ENCODE measurements at regions not wholly inside any gene's neighbourhood (a gene's known extent, or its start where the extent isn't known, plus 50 kb on each side); places are given as distances from the start of the nearest gene placed in this dataset.
A peak's percentile ranks its signal among the peaks of the same experiment; 100 is the strongest.

DNA sequence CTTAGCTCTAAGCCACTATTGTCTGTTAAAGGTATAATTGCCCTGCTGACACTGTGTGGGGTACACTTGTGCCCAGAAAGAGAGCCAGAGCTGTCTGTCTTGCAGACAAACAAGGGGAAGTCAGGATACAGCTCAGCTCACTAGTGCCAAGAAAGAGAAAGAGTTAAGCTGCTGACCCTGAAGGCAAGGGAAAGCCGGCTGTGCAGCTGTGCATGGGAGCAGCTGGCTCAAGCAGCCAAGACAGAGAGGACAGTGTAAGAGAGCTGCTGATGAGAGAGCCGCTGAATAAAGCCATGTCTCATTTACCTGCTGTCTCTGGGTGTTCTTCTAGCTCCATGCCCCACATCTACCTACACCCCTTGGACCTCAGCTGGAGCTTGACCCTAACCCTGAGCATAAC lies 428.1 kb upstream of the NAALADL2 start:
- Histone ChIP-seq H3K4me3 (no peak overlapping the region), H3K36me3 (no peaks in the 10 kb centered on the region), H3K4me1 (peaks cover 0 to under 1% of the 10 kb centered on the region in 2 donors), H3K27me3 (no peaks in the 10 kb centered on the region), H3K9me3 (no peaks in the 10 kb centered on the region), H3K27ac (no peak overlapping the region)
- no peak for TF ChIP-seq POLR2A (IDR thresholded peaks at IDR 0.05)
- DNase-seq = no peak
- intact Hi-C loops (cut with DNase I; ENCODE audit: low total_unique reads) = no loop called here
- no peak for ATAC-seq
- in situ Hi-C loops (cut with MboI; ENCODE audit: low sequenced_read_pairs in 4 of 4) = no loop called here

DNA sequence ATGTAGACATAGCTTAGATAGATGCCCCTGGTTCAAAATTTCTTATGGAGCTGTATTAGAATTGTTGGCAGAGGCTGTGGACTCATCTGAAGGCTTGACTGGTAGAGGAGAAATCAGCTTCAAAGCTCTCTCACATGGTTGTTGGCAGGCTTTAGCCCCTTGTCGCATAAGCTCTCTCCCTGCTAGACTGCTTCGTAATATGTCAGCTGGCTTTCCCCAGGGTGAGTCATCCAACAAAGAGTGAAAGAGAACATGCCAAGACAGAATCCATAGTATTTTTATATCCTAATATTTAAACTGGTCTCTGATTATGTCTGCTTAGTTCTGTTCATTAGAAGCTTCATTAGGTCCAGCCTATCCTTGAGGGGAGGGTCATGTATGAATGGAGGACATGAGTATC lies 427.4 kb upstream of the NAALADL2 start:
- Histone ChIP-seq H3K4me3 (no peak overlapping the region), H3K9me3 (no peaks in the 10 kb centered on the region), H3K27me3 (no peaks in the 10 kb centered on the region), H3K4me1 (peaks cover 0 to 7% of the 10 kb centered on the region in 2 donors), H3K27ac (no peak overlapping the region), H3K36me3 (no peaks in the 10 kb centered on the region)
- intact Hi-C loops (cut with DNase I; ENCODE audit: low total_unique reads) = no loop called here
- no peak for ATAC-seq
- in situ Hi-C loops (cut with MboI; ENCODE audit: low sequenced_read_pairs in 4 of 4) = no loop called here
- no peak for DNase-seq
- no peak for TF ChIP-seq POLR2A (IDR thresholded peaks at IDR 0.05)
- TF ChIP-seq, protein P1, sequence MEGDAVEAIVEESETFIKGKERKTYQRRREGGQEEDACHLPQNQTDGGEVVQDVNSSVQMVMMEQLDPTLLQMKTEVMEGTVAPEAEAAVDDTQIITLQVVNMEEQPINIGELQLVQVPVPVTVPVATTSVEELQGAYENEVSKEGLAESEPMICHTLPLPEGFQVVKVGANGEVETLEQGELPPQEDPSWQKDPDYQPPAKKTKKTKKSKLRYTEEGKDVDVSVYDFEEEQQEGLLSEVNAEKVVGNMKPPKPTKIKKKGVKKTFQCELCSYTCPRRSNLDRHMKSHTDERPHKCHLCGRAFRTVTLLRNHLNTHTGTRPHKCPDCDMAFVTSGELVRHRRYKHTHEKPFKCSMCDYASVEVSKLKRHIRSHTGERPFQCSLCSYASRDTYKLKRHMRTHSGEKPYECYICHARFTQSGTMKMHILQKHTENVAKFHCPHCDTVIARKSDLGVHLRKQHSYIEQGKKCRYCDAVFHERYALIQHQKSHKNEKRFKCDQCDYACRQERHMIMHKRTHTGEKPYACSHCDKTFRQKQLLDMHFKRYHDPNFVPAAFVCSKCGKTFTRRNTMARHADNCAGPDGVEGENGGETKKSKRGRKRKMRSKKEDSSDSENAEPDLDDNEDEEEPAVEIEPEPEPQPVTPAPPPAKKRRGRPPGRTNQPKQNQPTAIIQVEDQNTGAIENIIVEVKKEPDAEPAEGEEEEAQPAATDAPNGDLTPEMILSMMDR (IDR thresholded peaks at IDR 0.05 in 4 of 5, conservative IDR thresholded peaks at IDR 0.05 in 1 of 5) = no peak

DNA sequence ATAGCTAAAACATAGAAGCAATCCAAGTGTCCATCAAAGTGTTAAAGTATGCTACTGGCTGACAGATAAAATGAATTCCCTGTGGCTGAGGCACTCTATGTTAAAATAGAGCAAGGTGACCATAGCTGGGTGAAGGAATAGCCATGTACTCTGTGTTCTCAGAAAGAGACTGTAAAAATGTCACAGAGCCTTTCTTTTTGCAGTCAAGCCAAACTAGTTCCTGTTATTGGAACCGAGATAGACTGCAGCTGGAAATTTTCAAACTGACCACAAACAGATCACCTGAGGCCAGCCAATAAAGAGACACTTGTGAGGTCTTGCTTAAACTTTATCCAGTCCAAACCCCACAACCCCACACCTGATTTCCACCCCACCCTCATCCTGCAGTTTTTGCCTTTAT lies 422.8 kb upstream of the NAALADL2 start:
- in situ Hi-C loops (cut with MboI; ENCODE audit: low sequenced_read_pairs in 4 of 4) (no loop called here), intact Hi-C loops (cut with DNase I; ENCODE audit: low total_unique reads) (no loop called here)
- no peak overlapping the region for H3K4me3 ChIP-seq
- ATAC-seq (no peak), DNase-seq (no peak)
- peak overlapping the region in 3 of 4 donors; percentile 27 to 44 (median 42) for H3K27ac ChIP-seq
- no peaks in the 10 kb centered on the region for H3K36me3 ChIP-seq
- peaks cover 13% of the 10 kb centered on the region in 2 donors for H3K4me1 ChIP-seq
- no peaks in the 10 kb centered on the region for H3K27me3 ChIP-seq
- no peaks in the 10 kb centered on the region for H3K9me3 ChIP-seq
- TF ChIP-seq, protein P1 (IDR thresholded peaks at IDR 0.05 in 4 of 5, conservative IDR thresholded peaks at IDR 0.05 in 1 of 5) = no peak
- TF ChIP-seq POLR2A (IDR thresholded peaks at IDR 0.05) = no peak

DNA sequence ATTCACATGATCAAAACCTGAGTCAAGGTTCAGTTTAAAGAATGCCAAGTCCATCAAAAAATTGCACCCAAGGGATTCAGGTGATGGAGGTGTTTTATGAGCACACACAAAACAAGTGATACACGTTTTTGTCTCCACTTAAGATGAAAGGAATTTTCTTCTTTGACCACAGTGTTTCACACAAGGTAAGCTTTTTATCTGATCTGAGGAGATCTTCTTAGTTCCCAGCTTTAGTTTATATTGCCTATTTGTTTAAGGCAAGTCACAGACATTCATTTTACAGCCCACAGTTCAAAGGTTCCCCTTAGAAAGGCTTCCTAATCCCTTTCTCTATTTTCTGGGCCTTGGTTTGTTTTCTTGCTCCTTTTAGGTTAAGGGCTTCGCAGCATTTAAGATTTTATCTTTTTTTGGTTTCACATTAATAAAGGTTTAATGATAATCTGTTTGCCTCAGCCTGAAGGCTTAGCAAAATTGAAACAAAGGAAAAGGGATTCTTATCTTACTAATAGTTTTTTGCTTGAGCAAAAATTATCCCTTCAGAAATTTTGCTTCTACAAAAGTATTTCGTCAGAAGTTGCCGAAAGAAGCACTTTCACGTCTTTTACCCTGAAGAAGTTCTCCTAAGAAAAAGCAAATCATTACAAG lies 420.5 kb upstream of the NAALADL2 start:
- Histone ChIP-seq H3K27me3 (no peaks in the 10 kb centered on the region), H3K4me3 (peak overlapping the region; percentile 68 to 90 (median 78)), H3K4me1 (peaks cover 25 to 28% of the 10 kb centered on the region in 2 donors), H3K9me3 (no peaks in the 10 kb centered on the region), H3K27ac (peak overlapping the region; percentile 83 to 96 (median 95)), H3K36me3 (no peaks in the 10 kb centered on the region)
- TF ChIP-seq POLR2A (IDR thresholded peaks at IDR 0.05) = no peak
- TF ChIP-seq, protein P1 (IDR thresholded peaks at IDR 0.05 in 4 of 5, conservative IDR thresholded peaks at IDR 0.05 in 1 of 5) = no peak
- intact Hi-C loops (cut with DNase I; ENCODE audit: low total_unique reads) (no loop called here), in situ Hi-C loops (cut with MboI; ENCODE audit: low sequenced_read_pairs in 4 of 4) (no loop called here)
- DNase-seq = no peak
- ATAC-seq = no peak

DNA sequence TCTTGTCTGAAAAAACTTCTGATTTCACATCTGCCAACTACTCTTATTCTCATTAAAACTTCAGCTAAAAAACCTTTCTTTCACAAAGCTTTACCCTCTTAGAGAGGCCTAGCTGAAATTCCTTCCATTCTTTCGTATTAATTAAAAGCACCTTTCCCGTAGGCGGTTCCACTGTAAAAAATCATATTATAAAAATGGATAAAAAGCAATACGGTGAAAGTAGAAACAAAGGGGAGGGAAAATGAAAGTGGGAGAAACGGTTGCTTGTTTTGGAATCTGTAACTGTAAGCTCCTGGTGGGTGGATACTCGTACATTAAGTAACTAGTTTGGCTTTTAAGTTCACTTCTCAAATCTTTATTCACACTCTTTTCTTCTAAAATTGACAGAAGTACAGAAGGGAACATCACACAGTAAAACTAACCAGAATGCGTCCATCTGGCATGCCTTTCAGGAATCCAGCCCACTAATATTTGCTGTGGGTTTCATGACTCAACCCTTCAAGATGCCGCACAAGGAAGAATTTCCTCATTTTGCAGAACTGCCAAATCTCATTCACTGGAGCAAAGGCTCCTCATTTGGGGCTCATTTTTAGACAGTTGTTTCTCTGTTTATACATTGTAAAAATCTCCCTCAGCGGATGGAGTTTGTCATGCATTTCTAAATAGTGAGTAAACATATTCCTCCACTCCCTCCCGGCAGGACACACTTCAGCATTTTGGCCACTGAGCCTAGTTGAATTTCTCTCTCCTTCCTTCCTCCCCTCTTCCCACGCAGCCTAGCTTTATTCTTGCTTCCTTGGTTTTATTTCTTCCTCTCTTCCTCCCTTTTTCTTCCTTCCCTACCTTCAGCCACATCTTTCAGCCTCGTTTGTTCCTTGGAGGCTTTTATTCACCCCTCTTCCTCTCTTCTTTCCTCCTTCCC lies 419.5 kb upstream of the NAALADL2 start:
- peak in 1 of 2 donors; percentile 19 for DNase-seq
- TF ChIP-seq POLR2A (IDR thresholded peaks at IDR 0.05) = no peak
- TF ChIP-seq, protein P1 (IDR thresholded peaks at IDR 0.05 in 4 of 5, conservative IDR thresholded peaks at IDR 0.05 in 1 of 5) = no peak
- Histone ChIP-seq H3K9me3 (no peaks in the 10 kb centered on the region), H3K36me3 (no peaks in the 10 kb centered on the region), H3K4me1 (peaks cover 30 to 33% of the 10 kb centered on the region in 2 donors), H3K27me3 (no peaks in the 10 kb centered on the region), H3K27ac (peak overlapping the region; percentile 83 to 96 (median 95)), H3K4me3 (peak overlapping the region; percentile 68 to 90 (median 78))
- in situ Hi-C loops (cut with MboI; ENCODE audit: low sequenced_read_pairs in 4 of 4) = no loop called here
- peak; percentile 14 to 26 for ATAC-seq
- intact Hi-C loops (cut with DNase I; ENCODE audit: low total_unique reads) = loop anchor here (10.0 kb wide), 1 partner anchor 1045 kb away; the partner anchor contains the start of gene NLGN1

Data from gastrocnemius medialis (tissue), 4 donors.